Colonic mucosa (tissue), 4 donors: ENCODE measurements at regions not wholly inside any gene's neighbourhood (a gene's known extent, or its start where the extent isn't known, plus 50 kb on each side); places are given as distances from the start of the nearest gene placed in this dataset.
"Not testable (repeated sequence)": the region's sequence is repeated elsewhere in the genome, so short reads cannot be mapped to it uniquely, and the experiment has no call there.

ENCODE experiments used
- DNase-seq: peaks from one replicate; pipeline ENCODE4 v3.0.0-alpha.2; 2020
- H3K27ac ChIP-seq: fragments of 200-600 bp; one replicate; pipeline ENCODE4 v1.8.0; 2021
- H3K27me3 ChIP-seq: fragments of 200-600 bp; one replicate; pipeline ENCODE4 v1.8.0; 2021
- H3K36me3 ChIP-seq: fragments of 200-600 bp; one replicate; pipeline ENCODE4 v1.8.0; 2021
- H3K4me1 ChIP-seq: fragments of 200-600 bp; one replicate; pipeline ENCODE4 v1.8.0; 2021; ENCODE audit warnings: mild to moderate bottlenecking
- H3K4me3 ChIP-seq: fragments of 200-600 bp; one replicate; pipeline ENCODE4 v1.8.0; 2021
- H3K9ac ChIP-seq, 2 donors: one replicate each; pipeline ENCODE4 v1.7.0; 2013; ENCODE audit warnings: control low read depth in 2 of 2, low read depth in 2 of 2, low read length in 2 of 2
- H3K9me3 ChIP-seq: fragments of 200-600 bp; one replicate; pipeline ENCODE4 v1.8.0; 2021
- intact Hi-C: fragments of 100-400 bp; cut with DNase I; formaldehyde crosslinking; loops from one replicate; pipeline ENCODE4 v1.14.1; 2022
- TF ChIP-seq, protein P1 (sequence below): fragments of 200-600 bp; IDR thresholded peaks from one replicate; pipeline ENCODE4 v1.8.0; 2022; ENCODE audit warnings: antibody characterized with exemption, mild to moderate bottlenecking
- donor health status: healthy.
- donor health status: DM: no; HTN: no; CAD: no.
- donor health status: DM: no; HTN: no; CAD: no.

DNA sequence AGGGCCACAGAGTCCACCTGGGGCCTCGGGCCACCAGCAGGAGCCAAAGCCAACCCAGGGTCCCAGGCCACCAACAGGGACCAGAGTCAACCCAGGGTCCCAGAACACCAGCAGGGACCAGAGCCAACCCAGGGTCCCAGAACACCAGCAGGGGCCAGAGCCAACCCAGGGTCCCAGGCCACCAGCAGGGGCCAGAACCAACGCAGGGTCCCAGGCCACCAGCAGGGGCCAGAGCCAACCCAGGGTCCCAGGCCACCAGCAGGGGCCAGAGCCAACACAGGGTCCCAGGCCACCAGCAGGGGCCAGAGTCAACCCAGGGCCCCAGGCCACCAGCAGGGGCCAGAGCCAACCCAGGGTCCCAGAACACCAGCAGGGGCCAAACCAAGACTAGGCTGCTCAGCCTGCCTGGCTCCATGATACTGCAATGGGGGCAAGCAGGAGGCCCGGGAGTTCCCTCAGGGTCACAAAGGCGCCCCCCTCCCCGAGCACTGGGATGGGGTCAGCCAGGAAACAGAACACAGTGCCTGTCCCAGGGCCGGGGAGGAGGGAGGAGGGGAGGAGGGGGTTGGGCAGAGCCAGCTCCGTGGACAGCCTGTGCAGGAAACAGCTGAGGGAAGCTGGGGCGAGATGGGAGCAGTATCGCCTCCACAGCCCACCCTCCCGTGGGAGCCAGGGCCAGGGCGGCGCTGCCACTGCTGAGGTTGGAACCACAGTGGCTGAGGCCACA, 62.0 kb upstream of the PRR5 start:
- DNase-seq, result no peak

DNA sequence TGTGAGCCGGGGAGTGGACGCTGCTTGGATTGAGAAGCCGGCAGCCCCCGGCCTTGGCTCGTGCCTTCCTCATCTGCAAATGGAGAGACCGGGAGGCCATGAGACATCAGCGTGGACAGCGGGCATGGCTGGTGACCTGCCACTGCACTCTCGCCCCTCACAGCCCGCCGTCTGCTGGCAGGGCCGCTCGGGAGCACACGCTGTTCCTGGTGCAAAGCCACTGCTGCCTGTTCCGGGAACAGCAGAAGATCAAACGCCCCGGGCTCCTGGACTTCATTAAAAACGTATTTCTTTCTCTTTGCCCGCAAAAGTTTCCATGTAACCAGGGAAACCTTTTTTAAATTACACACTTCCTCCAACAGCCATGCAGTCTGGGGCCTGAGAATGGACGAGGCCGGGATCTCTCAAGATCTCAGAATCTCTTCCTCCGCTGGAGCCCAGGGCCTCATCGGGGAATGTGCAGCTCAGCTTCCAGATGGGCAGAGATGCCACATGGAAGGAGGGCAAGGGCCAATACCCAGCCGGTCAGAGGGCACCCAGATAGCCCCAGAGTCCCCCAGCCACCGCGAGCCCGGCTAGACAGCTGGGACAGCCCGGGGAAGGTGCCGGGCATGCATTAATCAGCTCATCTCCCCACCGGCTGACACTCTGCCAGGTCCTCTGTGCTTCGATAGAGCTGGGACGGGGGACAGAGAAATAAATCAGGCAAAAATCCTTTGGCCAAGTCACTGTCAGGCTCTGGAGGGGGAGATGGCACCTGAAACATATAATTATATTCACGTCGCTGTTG, 62.8 kb upstream of the PRR5 start:
- Histone ChIP-seq H3K4me1 (no peaks in the 10 kb centered on the region), H3K27ac (no peak overlapping the region), H3K9ac (no peak overlapping the region), H3K27me3 (no peaks in the 10 kb centered on the region), H3K9me3 (no peaks in the 10 kb centered on the region), H3K4me3 (no peak overlapping the region), H3K36me3 (no peaks in the 10 kb centered on the region)
- TF ChIP-seq, protein P1, sequence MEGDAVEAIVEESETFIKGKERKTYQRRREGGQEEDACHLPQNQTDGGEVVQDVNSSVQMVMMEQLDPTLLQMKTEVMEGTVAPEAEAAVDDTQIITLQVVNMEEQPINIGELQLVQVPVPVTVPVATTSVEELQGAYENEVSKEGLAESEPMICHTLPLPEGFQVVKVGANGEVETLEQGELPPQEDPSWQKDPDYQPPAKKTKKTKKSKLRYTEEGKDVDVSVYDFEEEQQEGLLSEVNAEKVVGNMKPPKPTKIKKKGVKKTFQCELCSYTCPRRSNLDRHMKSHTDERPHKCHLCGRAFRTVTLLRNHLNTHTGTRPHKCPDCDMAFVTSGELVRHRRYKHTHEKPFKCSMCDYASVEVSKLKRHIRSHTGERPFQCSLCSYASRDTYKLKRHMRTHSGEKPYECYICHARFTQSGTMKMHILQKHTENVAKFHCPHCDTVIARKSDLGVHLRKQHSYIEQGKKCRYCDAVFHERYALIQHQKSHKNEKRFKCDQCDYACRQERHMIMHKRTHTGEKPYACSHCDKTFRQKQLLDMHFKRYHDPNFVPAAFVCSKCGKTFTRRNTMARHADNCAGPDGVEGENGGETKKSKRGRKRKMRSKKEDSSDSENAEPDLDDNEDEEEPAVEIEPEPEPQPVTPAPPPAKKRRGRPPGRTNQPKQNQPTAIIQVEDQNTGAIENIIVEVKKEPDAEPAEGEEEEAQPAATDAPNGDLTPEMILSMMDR, result no peak
- intact Hi-C loops, result no loop called here
- DNase-seq, result no peak

More for the DNA sequence above, 62.0 kb upstream of the PRR5 start:
- no peaks in the 10 kb centered on the region for H3K9me3 ChIP-seq
- H3K27me3 ChIP-seq, result no peaks in the 10 kb centered on the region
- H3K27ac ChIP-seq, result no peak overlapping the region
- no peaks in the 10 kb centered on the region for H3K4me1 ChIP-seq
- TF ChIP-seq, protein P1, result no peak
- intact Hi-C loops, result no loop called here
- no peaks in the 10 kb centered on the region for H3K36me3 ChIP-seq
- H3K9ac ChIP-seq, result no peak overlapping the region
- no peak overlapping the region for H3K4me3 ChIP-seq

DNA sequence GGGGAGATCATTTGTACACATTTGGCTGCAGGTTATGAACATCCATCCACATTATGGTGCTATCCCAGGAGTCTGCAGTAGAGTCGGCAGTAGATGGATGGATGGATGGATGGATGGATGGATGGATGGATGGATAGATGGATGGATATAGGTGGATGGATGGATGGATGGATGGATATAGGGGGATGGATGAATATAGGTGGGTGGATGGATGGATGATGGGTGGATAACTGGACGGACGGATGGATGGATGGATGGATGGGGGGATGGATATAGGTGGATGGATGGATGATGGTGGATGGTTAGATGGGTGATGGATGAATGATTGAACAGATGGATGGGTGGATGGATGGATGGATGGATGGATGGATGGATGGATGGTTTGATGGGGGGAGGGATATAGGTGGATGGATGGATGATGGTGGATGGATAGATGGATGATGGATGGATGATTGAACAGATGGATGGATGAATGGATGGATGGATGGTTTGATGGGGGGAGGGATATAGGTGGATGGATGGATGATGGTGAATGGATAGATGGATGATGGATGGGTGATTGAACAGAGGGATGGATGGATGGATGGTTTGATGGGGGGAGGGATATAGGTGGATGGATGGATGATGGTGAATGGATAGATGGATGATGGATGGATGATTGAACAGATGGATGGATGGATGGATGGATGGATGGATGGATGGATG, 65.3 kb upstream of the PRR5 start:
- intact Hi-C loops, DNase-seq: not testable (repeated sequence)

DNA sequence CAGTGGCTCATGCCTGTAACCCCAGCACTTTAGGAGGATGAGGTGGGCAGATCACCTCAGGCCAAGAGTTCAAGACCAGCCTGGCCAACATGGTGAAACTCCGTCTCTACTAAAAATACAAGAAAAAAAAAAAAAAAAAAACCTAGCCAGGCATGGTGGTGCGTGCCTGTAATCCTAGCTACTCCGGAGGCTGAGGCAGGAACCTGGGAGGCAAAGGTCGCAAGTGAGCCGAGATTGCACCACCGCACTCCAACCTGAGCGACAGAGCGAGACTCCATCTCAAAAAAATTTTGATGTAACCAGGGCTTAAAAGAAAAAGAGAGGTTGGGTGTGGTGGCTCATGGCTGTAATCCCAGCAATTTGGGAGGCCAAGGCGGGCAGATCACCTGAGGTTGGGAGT, 66.4 kb upstream of the PRR5 start:
- H3K4me3 ChIP-seq, H3K27me3 ChIP-seq, H3K36me3 ChIP-seq, H3K27ac ChIP-seq, H3K4me1 ChIP-seq, intact Hi-C loops, H3K9ac ChIP-seq, H3K9me3 ChIP-seq, DNase-seq: not testable (repeated sequence)

More for the DNA sequence above, 65.3 kb upstream of the PRR5 start:
- H3K4me1 ChIP-seq, H3K4me3 ChIP-seq, H3K9me3 ChIP-seq, H3K27ac ChIP-seq, H3K27me3 ChIP-seq, H3K9ac ChIP-seq, H3K36me3 ChIP-seq: not testable (repeated sequence)

DNA sequence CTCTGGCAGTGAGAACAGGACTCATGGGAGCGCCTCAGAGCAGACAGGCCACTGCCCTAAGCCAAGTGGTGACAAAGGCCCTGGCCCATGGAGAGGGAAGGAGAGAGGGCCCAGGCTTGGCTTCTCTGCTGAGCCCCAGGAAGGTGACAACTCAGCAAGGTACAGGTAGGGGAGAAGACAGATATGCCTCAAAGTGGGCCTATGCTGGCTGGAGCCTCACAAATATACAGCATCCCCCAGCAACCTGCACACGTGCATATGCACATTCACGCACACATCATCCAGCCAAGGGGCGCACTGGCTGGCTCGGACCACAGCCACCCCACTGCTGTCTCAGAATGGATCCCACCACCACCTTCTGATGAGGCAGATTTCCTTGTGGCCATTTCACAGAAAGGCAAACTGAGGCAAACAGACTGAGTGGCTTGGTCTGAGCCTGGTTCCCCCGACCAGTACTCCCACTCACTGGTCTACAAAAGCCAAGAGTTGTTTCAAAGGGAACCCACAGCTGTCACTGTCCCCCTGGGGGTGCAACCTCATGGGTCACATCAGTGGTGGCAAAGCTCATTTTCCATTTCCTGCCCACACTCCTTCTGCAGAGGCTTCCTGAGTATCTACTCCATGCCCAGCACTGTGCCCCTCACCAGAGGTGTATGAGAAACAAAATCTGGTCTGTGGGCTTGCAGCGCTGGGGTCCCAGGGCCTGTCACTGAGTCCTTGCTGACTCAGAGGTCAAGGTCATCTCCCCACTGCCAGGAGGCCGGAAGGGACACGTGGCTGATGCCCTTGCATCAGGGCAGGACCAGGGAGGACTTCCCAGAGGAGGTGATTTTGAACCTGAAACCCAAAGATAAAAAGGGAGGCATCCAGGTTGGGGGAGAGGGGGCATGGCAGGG, 67.3 kb upstream of the PRR5 start:
- Histone ChIP-seq H3K4me1 (no peaks in the 10 kb centered on the region), H3K9me3 (no peaks in the 10 kb centered on the region), H3K27ac (no peak overlapping the region), H3K9ac (no peak overlapping the region), H3K27me3 (no peaks in the 10 kb centered on the region), H3K4me3 (no peak overlapping the region), H3K36me3 (no peaks in the 10 kb centered on the region)
- TF ChIP-seq, protein P1, result no peak
- no peak for DNase-seq
- intact Hi-C loops, result no loop called here

DNA sequence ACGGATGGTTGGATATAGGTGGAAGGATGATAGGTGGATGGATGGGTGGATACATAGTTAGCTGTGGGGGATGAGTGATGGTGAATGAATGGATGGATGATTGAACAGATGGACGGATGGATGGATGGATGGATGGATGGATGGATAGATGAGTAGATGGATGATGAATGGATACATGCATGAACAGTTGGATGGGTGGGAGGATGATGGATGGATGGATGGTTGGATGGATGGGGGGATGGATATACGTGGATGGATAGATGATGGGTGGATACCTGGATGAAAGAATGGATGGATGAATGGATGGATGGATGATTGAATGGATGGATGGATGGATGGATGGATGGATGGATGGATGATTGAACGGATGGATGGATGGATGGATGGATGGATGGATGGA, 68.4 kb upstream of the PRR5 start:
- H3K9ac ChIP-seq, result no peak overlapping the region
- intact Hi-C loops, result no loop called here
- no peaks in the 10 kb centered on the region for H3K9me3 ChIP-seq
- H3K36me3 ChIP-seq, result no peaks in the 10 kb centered on the region
- TF ChIP-seq, protein P1, result no peak
- H3K27me3 ChIP-seq, result no peaks in the 10 kb centered on the region
- no peak overlapping the region for H3K4me3 ChIP-seq
- no peaks in the 10 kb centered on the region for H3K4me1 ChIP-seq
- DNase-seq, result no peak
- no peak overlapping the region for H3K27ac ChIP-seq
